GM12878 (cell line): ENCODE measurements at regions not wholly inside any gene's neighbourhood (a gene's known extent, or its start where the extent isn't known, plus 50 kb on each side); places are given as distances from the start of the nearest gene placed in this dataset.

Experiments used
- CBX3 ChIP-seq: fragments of 200-600 bp; sonication (generic); IDR thresholded peaks from 2 replicates; pipeline ENCODE4 v1.6.1; 2016; ENCODE audit warnings: low read depth, borderline replicate concordance
- CTCF ChIP-seq, 3 experiments: IDR thresholded peaks in 2 of 3; conservative IDR thresholded peaks in 1 of 3; 2 replicates each; pipeline ENCODE4 v1.5.1; 2011; ENCODE audit warnings: low read depth in 3 of 3, low read length in 3 of 3, mild to moderate bottlenecking in 3 of 3, control low read depth in 2 of 3, moderate library complexity in 2 of 3, inconsistent platforms in 1 of 3, mixed read lengths in 1 of 3; ENCODE audit not compliant: control insufficient read depth in 2 of 3, insufficient read depth in 1 of 3; ENCODE audit errors: extremely low read depth in 1 of 3
- HDAC2 ChIP-seq: fragments of 200-600 bp; sonication (generic); IDR thresholded peaks from 2 replicates; pipeline ENCODE4 v1.6.1; 2017
- IRF3 ChIP-seq: fragments of 450-650 bp; IDR thresholded peaks from 2 replicates; pipeline ENCODE4 v1.6.1; 2014; ENCODE audit warnings: mild to moderate bottlenecking
- MXI1 ChIP-seq: fragments of 150-350 bp; IDR thresholded peaks from 2 replicates; pipeline ENCODE4 v1.6.1; 2011; ENCODE audit warnings: low read depth, mild to moderate bottlenecking, inconsistent platforms, low read length, improper control_type of control experiment
- PAX5 ChIP-seq: IDR thresholded peaks from 2 replicates; pipeline ENCODE4 v1.6.1; 2011; ENCODE audit warnings: low read depth, low read length, borderline replicate concordance
- POLR2A ChIP-seq: IDR thresholded peaks from 2 replicates; pipeline ENCODE4 v1.6.1; 2011; ENCODE audit warnings: low read depth, mild to moderate bottlenecking, low read length
- SIX5 ChIP-seq: IDR thresholded peaks from 2 replicates; pipeline ENCODE4 v1.6.1; 2011; ENCODE audit warnings: mild to moderate bottlenecking, low read depth, low read length, moderate library complexity; ENCODE audit not compliant: severe bottlenecking
- TAF1 ChIP-seq: IDR thresholded peaks from 2 replicates; pipeline ENCODE4 v1.6.1; 2011; ENCODE audit warnings: mild to moderate bottlenecking, low read depth, low read length, borderline replicate concordance

GRCh38 chr7:19522486-19522885 lies 186.4 kb downstream of the POLR1F start:
- TF ChIP-seq MXI1 (no peak), IRF3 (no peak), CTCF (IDR thresholded peaks at IDR 0.05 in 2 of 3, conservative IDR thresholded peaks at IDR 0.05 in 1 of 3; ENCODE audit: control insufficient read depth in 2 of 3, extremely low read depth in 1 of 3, insufficient read depth in 1 of 3, low read depth in 3 of 3, low read length in 3 of 3) (no peak), PAX5 (no peak), TAF1 (no peak), CBX3 (no peak), HDAC2 (no peak), POLR2A (no peak), SIX5 (no peak)
